ENCODE measurements at regions not wholly inside any gene's neighbourhood (a gene's known extent, or its start where the extent isn't known, plus 50 kb on each side); places are given as distances from the start of the nearest gene placed in this dataset.

- TF ChIP-seq CTCF (IDR thresholded peaks at IDR 0.05): no peak
- TF ChIP-seq POLR2AphosphoS5 (IDR thresholded peaks at IDR 0.05): no peak
- no peak for TF ChIP-seq EP300 (IDR thresholded peaks at IDR 0.05)
Observed at GRCh38 chr1:101511202-101511891, 274.5 kb downstream of the S1PR1 start.
